ENCODE measurements at regions not wholly inside any gene's neighbourhood (a gene's known extent, or its start where the extent isn't known, plus 50 kb on each side); places are given as distances from the start of the nearest gene placed in this dataset.
"Not testable (repeated sequence)": the region's sequence is repeated elsewhere in the genome, so short reads cannot be mapped to it uniquely, and the experiment has no call there.

GRCh38 chr2:13260402-13260801 is 543.7 kb downstream of the TRIB2 start:
- no peaks in the 10 kb centered on the region for H3K4me1 Mint-ChIP-seq (ENCODE audit: low read depth)
- no peak for DNase-seq
- no peak overlapping the region for H3K4me3 Mint-ChIP-seq
- H3K27me3 Mint-ChIP-seq (ENCODE audit: insufficient read depth): no peaks in the 10 kb centered on the region; the same call in 1 of the 2 replicates
- no peaks in the 10 kb centered on the region for H3K36me3 Mint-ChIP-seq (ENCODE audit: low read depth)
- no peak overlapping the region for H3K27ac Mint-ChIP-seq
- peaks cover 39% of the 10 kb centered on the region for H3K9me3 Mint-ChIP-seq
- TF ChIP-seq CTCF (IDR thresholded peaks at IDR 0.05): no peak

- TF ChIP-seq CTCF (IDR thresholded peaks at IDR 0.05): no peak
- no peak for DNase-seq
- H3K9me3 Mint-ChIP-seq: peaks cover 24% of the 10 kb centered on the region
- no peaks in the 10 kb centered on the region for H3K36me3 Mint-ChIP-seq (ENCODE audit: low read depth)
- H3K27me3 Mint-ChIP-seq (ENCODE audit: insufficient read depth): no peaks in the 10 kb centered on the region; the same call in 1 of the 2 replicates
- no peak overlapping the region for H3K27ac Mint-ChIP-seq
- H3K4me1 Mint-ChIP-seq (ENCODE audit: low read depth): no peaks in the 10 kb centered on the region
- no peak overlapping the region for H3K4me3 Mint-ChIP-seq
Measured at GRCh38 chr2:13266166-13266565, 549.4 kb downstream of the TRIB2 start.

GRCh38 chr2:13284688-13285087 is 568.0 kb downstream of the TRIB2 start:
- DNase-seq: no peak
- H3K9me3 Mint-ChIP-seq: peaks cover 17% of the 10 kb centered on the region
- TF ChIP-seq CTCF (IDR thresholded peaks at IDR 0.05): no peak
- no peak overlapping the region for H3K27ac Mint-ChIP-seq
- no peaks in the 10 kb centered on the region for H3K36me3 Mint-ChIP-seq (ENCODE audit: low read depth)
- H3K4me1 Mint-ChIP-seq (ENCODE audit: low read depth): no peaks in the 10 kb centered on the region
- no peak overlapping the region for H3K4me3 Mint-ChIP-seq
- no peaks in the 10 kb centered on the region for H3K27me3 Mint-ChIP-seq (ENCODE audit: insufficient read depth)

GRCh38 chr2:13289310-13289709 is 572.6 kb downstream of the TRIB2 start:
- TF ChIP-seq CTCF (IDR thresholded peaks at IDR 0.05): no peak
- Mint-ChIP-seq H3K36me3 (ENCODE audit: low read depth) (no peaks in the 10 kb centered on the region), H3K4me3 (no peak overlapping the region), H3K27ac (no peak overlapping the region), H3K27me3 (ENCODE audit: insufficient read depth) (no peaks in the 10 kb centered on the region), H3K9me3 (peaks cover 27% of the 10 kb centered on the region), H3K4me1 (ENCODE audit: low read depth) (no peaks in the 10 kb centered on the region)
- DNase-seq: no peak

- H3K27me3 Mint-ChIP-seq (ENCODE audit: insufficient read depth); H3K27ac Mint-ChIP-seq; DNase-seq; H3K36me3 Mint-ChIP-seq (ENCODE audit: low read depth); H3K4me3 Mint-ChIP-seq; H3K4me1 Mint-ChIP-seq (ENCODE audit: low read depth): not testable (repeated sequence)
- peaks cover 66% of the 10 kb centered on the region for H3K9me3 Mint-ChIP-seq
Measured at GRCh38 chr2:13308478-13308805, 591.7 kb downstream of the TRIB2 start.

- peaks cover 66% of the 10 kb centered on the region for H3K9me3 Mint-ChIP-seq
- no peak for TF ChIP-seq CTCF (IDR thresholded peaks at IDR 0.05)
- H3K27ac Mint-ChIP-seq: no peak overlapping the region
- H3K4me1 Mint-ChIP-seq (ENCODE audit: low read depth): no peaks in the 10 kb centered on the region
- no peak overlapping the region for H3K4me3 Mint-ChIP-seq
- peaks cover 6% of the 10 kb centered on the region; the same call in 1 of the 2 replicates for H3K36me3 Mint-ChIP-seq (ENCODE audit: low read depth)
- DNase-seq: no peak
- H3K27me3 Mint-ChIP-seq (ENCODE audit: insufficient read depth): no peaks in the 10 kb centered on the region
Measured at GRCh38 chr2:13308989-13309388, 592.3 kb downstream of the TRIB2 start.
